Muscle layer of duodenum (tissue), 2 donors: ENCODE measurements at regions not wholly inside any gene's neighbourhood (a gene's known extent, or its start where the extent isn't known, plus 50 kb on each side); places are given as distances from the start of the nearest gene placed in this dataset.
"Not testable (repeated sequence)": the region's sequence is repeated elsewhere in the genome, so short reads cannot be mapped to it uniquely, and the experiment has no call there.

Experiments used
- H3K27ac ChIP-seq: one replicate; pipeline ENCODE4 v1.7.0; 2013; ENCODE audit warnings: mild to moderate bottlenecking, low read length
- H3K27me3 ChIP-seq: one replicate; pipeline ENCODE4 v1.7.0; 2013; ENCODE audit warnings: low read depth, mild to moderate bottlenecking, control low read depth, low read length
- H3K36me3 ChIP-seq, 2 donors: one replicate each; pipeline ENCODE4 v1.7.0; 2013; ENCODE audit warnings: low read length in 2 of 2, control low read depth in 1 of 2, mild to moderate bottlenecking in 1 of 2; ENCODE audit not compliant: insufficient read depth in 2 of 2, control insufficient read depth in 1 of 2
- H3K4me1 ChIP-seq, 2 donors: one replicate each; pipeline ENCODE4 v1.7.0; 2013; ENCODE audit warnings: low read length in 2 of 2, mild to moderate bottlenecking in 2 of 2, control low read depth in 1 of 2, moderate library complexity in 1 of 2; ENCODE audit not compliant: insufficient read depth in 2 of 2, control insufficient read depth in 1 of 2
- H3K4me3 ChIP-seq, 2 donors: one replicate each; pipeline ENCODE4 v1.7.0; 2013; ENCODE audit warnings: low read length in 2 of 2, low read depth in 1 of 2, mild to moderate bottlenecking in 1 of 2
- H3K9me3 ChIP-seq, 2 donors: one replicate each; pipeline ENCODE4 v1.7.0; 2013; ENCODE audit warnings: low read length in 2 of 2, control low read depth in 1 of 2, mild to moderate bottlenecking in 1 of 2; ENCODE audit not compliant: control insufficient read depth in 1 of 2
- donor health status: healthy.

GRCh38 chr1:9442986-9443385 is 96.3 kb upstream of the SLC25A33 start:
- peak overlapping the region; percentile 41 for H3K27ac ChIP-seq
- H3K27me3 ChIP-seq, result no peaks in the 10 kb centered on the region
- H3K36me3 ChIP-seq, result no peaks in the 10 kb centered on the region
- H3K9me3 ChIP-seq, result no peaks in the 10 kb centered on the region
- H3K4me3 ChIP-seq, result no peak overlapping the region
- H3K4me1 ChIP-seq, result peaks cover 9 to 10% of the 10 kb centered on the region in 2 donors

GRCh38 chr1:9443913-9444445 is 95.3 kb upstream of the SLC25A33 start:
- no peak overlapping the region for H3K27ac ChIP-seq

GRCh38 chr1:9444532-9444931 is 94.7 kb upstream of the SLC25A33 start:
- Histone ChIP-seq H3K9me3 (no peaks in the 10 kb centered on the region), H3K4me1 (peaks cover 9 to 22% of the 10 kb centered on the region in 2 donors), H3K27ac (no peak overlapping the region), H3K36me3 (no peaks in the 10 kb centered on the region), H3K4me3 (no peak overlapping the region), H3K27me3 (no peaks in the 10 kb centered on the region)

More at GRCh38 chr1:9443913-9444445, 95.3 kb upstream of the SLC25A33 start:
- Histone ChIP-seq H3K27me3 (no peaks in the 10 kb centered on the region), H3K9me3 (no peaks in the 10 kb centered on the region), H3K36me3 (no peaks in the 10 kb centered on the region), H3K4me3 (no peak overlapping the region), H3K4me1 (peaks cover 9 to 18% of the 10 kb centered on the region in 2 donors)

GRCh38 chr1:9445081-9445480 is 94.2 kb upstream of the SLC25A33 start:
- not testable (repeated sequence) for H3K27me3 ChIP-seq, H3K9me3 ChIP-seq, H3K27ac ChIP-seq, H3K36me3 ChIP-seq, H3K4me3 ChIP-seq
- peaks cover 9 to 26% of the 10 kb centered on the region in 2 donors for H3K4me1 ChIP-seq

GRCh38 chr1:9447215-9447960 is 91.9 kb upstream of the SLC25A33 start:
- H3K9me3 ChIP-seq, result no peaks in the 10 kb centered on the region
- H3K27ac ChIP-seq, result no peak overlapping the region
- H3K36me3 ChIP-seq, result no peaks in the 10 kb centered on the region
- H3K4me3 ChIP-seq, result no peak overlapping the region
- H3K27me3 ChIP-seq, result no peaks in the 10 kb centered on the region
- peaks cover 8 to 16% of the 10 kb centered on the region in 2 donors for H3K4me1 ChIP-seq

- Histone ChIP-seq H3K27me3 (no peaks in the 10 kb centered on the region), H3K4me3 (no peak overlapping the region), H3K27ac (no peak overlapping the region), H3K4me1 (peaks cover 0 to 21% of the 10 kb centered on the region in 2 donors), H3K36me3 (no peaks in the 10 kb centered on the region), H3K9me3 (no peaks in the 10 kb centered on the region)
Measured at GRCh38 chr1:9448132-9449109, 90.8 kb upstream of the SLC25A33 start.

- peaks cover 0 to 28% of the 10 kb centered on the region in 2 donors for H3K4me1 ChIP-seq
- no peak overlapping the region for H3K27ac ChIP-seq
- H3K27me3 ChIP-seq, result no peaks in the 10 kb centered on the region
- no peaks in the 10 kb centered on the region for H3K9me3 ChIP-seq
- H3K36me3 ChIP-seq, result no peaks in the 10 kb centered on the region
- no peak overlapping the region for H3K4me3 ChIP-seq
Measured at GRCh38 chr1:9449110-9449627, 90.1 kb upstream of the SLC25A33 start.

GRCh38 chr1:9449976-9450696 is 89.1 kb upstream of the SLC25A33 start:
- Histone ChIP-seq H3K4me3 (no peak overlapping the region), H3K36me3 (no peaks in the 10 kb centered on the region), H3K27ac (no peak overlapping the region), H3K9me3 (no peaks in the 10 kb centered on the region), H3K27me3 (no peaks in the 10 kb centered on the region), H3K4me1 (peaks cover 0 to 33% of the 10 kb centered on the region in 2 donors)

GRCh38 chr1:9451081-9451480 is 88.2 kb upstream of the SLC25A33 start:
- no peak overlapping the region for H3K27ac ChIP-seq
- H3K9me3 ChIP-seq, result no peaks in the 10 kb centered on the region
- no peaks in the 10 kb centered on the region for H3K36me3 ChIP-seq
- peaks cover 0 to 39% of the 10 kb centered on the region in 2 donors for H3K4me1 ChIP-seq
- H3K27me3 ChIP-seq, result no peaks in the 10 kb centered on the region
- no peak overlapping the region for H3K4me3 ChIP-seq

GRCh38 chr1:9452516-9453140 is 86.6 kb upstream of the SLC25A33 start:
- H3K9me3 ChIP-seq, result no peaks in the 10 kb centered on the region
- no peaks in the 10 kb centered on the region for H3K27me3 ChIP-seq
- H3K4me1 ChIP-seq, result peaks cover 0 to 40% of the 10 kb centered on the region in 2 donors
- no peak overlapping the region for H3K4me3 ChIP-seq
- H3K27ac ChIP-seq, result no peak overlapping the region
- H3K36me3 ChIP-seq, result no peaks in the 10 kb centered on the region
